Endothelial cell of umbilical vein (primary cell): ENCODE measurements at regions not wholly inside any gene's neighbourhood (a gene's known extent, or its start where the extent isn't known, plus 50 kb on each side); places are given as distances from the start of the nearest gene placed in this dataset.

Experiments used
- CTCF ChIP-seq, 2 donors: IDR thresholded peaks; 1 replicate in 1 of 2; 2 replicates in 1 of 2; pipeline ENCODE4 v1.5.1; 2011; ENCODE audit warnings: low read length in 2 of 2, mild to moderate bottlenecking in 2 of 2, moderate library complexity in 2 of 2, control low read depth in 1 of 2, inconsistent platforms in 1 of 2, low read depth in 1 of 2; ENCODE audit not compliant: insufficient read depth in 1 of 2; ENCODE audit errors: extremely low read depth in 1 of 2
- EZH2 ChIP-seq: IDR thresholded peaks from 2 replicates; pipeline ENCODE4 v1.6.1; 2012; ENCODE audit warnings: borderline replicate concordance, low read depth, mild to moderate bottlenecking, moderate library complexity, low read length, inconsistent platforms; ENCODE audit not compliant: severe bottlenecking
- FOS ChIP-seq: IDR thresholded peaks from 2 replicates; pipeline ENCODE4 v1.6.1; 2011; ENCODE audit warnings: mild to moderate bottlenecking, low read length, moderate library complexity, borderline replicate concordance; ENCODE audit not compliant: insufficient read depth
- GATA2 ChIP-seq: IDR thresholded peaks from 2 replicates; pipeline ENCODE4 v1.7.0; 2011; ENCODE audit warnings: low read depth, mild to moderate bottlenecking, moderate library complexity, mixed read lengths, low read length; ENCODE audit not compliant: insufficient read length, insufficient read depth
- JUN ChIP-seq: IDR thresholded peaks from 2 replicates; pipeline ENCODE4 v1.6.1; 2011; ENCODE audit warnings: borderline replicate concordance, low read depth; ENCODE audit not compliant: insufficient read length, insufficient read depth
- MYC ChIP-seq: IDR thresholded peaks from one replicate; pipeline ENCODE4 v1.6.1; 2011; ENCODE audit warnings: mild to moderate bottlenecking, low read depth, low read length
- POLR2A ChIP-seq: IDR thresholded peaks from 2 replicates; pipeline ENCODE4 v1.6.1; 2012; ENCODE audit warnings: low read depth, mild to moderate bottlenecking, control low read depth, low read length
- POLR2AphosphoS5 ChIP-seq: IDR thresholded peaks from 2 replicates; pipeline ENCODE4 v1.6.1; 2012; ENCODE audit warnings: low read depth, mild to moderate bottlenecking, control low read depth, low read length, moderate library complexity; ENCODE audit not compliant: insufficient read depth

GRCh38 chr4:65018313-65018712, 609.1 kb upstream of the TECRL start:
- no peak for TF ChIP-seq POLR2A
- TF ChIP-seq CTCF (IDR thresholded peaks at IDR 0.05; ENCODE audit: extremely low read depth in 1 of 2, insufficient read depth in 1 of 2, low read depth in 1 of 2, low read length in 2 of 2), result no peak
- TF ChIP-seq EZH2, result no peak
- TF ChIP-seq POLR2AphosphoS5, result no peak
- TF ChIP-seq JUN, result no peak
- TF ChIP-seq MYC, result no peak
- no peak for TF ChIP-seq GATA2
- no peak for TF ChIP-seq FOS
